ENCODE measurements at regions not wholly inside any gene's neighbourhood (a gene's known extent, or its start where the extent isn't known, plus 50 kb on each side); places are given as distances from the start of the nearest gene placed in this dataset.
A peak's percentile ranks its signal among the peaks of the same experiment; 100 is the strongest.

DNA sequence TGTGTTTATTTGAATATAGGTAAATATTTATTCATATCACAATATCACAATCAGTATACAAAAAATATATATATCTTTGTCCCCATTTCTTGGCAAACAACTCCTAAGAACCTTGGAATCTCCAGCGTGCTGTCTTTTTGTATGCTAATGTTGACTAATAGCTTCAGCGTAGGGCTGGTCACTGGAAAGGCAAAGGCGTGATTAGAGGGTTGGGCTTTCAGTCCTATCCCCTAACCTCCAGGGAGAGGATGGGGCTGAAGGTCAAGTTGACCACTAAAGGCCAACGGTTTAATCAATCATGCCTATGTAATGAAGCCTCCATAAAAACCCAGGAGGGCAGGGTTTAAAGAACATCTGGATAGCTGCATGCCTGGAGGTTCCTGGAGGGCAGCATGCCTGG is 79.6 kb upstream of the BNC2 start:
- TF ChIP-seq, protein P1, sequence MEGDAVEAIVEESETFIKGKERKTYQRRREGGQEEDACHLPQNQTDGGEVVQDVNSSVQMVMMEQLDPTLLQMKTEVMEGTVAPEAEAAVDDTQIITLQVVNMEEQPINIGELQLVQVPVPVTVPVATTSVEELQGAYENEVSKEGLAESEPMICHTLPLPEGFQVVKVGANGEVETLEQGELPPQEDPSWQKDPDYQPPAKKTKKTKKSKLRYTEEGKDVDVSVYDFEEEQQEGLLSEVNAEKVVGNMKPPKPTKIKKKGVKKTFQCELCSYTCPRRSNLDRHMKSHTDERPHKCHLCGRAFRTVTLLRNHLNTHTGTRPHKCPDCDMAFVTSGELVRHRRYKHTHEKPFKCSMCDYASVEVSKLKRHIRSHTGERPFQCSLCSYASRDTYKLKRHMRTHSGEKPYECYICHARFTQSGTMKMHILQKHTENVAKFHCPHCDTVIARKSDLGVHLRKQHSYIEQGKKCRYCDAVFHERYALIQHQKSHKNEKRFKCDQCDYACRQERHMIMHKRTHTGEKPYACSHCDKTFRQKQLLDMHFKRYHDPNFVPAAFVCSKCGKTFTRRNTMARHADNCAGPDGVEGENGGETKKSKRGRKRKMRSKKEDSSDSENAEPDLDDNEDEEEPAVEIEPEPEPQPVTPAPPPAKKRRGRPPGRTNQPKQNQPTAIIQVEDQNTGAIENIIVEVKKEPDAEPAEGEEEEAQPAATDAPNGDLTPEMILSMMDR (IDR thresholded peaks at IDR 0.05; ENCODE audit: low read depth, low read length): peak; percentile 3
- TF ChIP-seq, protein P2, sequence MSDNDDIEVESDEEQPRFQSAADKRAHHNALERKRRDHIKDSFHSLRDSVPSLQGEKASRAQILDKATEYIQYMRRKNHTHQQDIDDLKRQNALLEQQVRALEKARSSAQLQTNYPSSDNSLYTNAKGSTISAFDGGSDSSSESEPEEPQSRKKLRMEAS (IDR thresholded peaks at IDR 0.05; ENCODE audit: low read depth, low read length): no peak
- TF ChIP-seq POLR2A (IDR thresholded peaks at IDR 0.05; ENCODE audit: extremely low read depth, insufficient read length): no peak
- no peak for TF ChIP-seq MYC (IDR thresholded peaks at IDR 0.05; ENCODE audit: low read depth, low read length)
